Heart left ventricle (tissue), 16 donors: ENCODE measurements at regions not wholly inside any gene's neighbourhood (a gene's known extent, or its start where the extent isn't known, plus 50 kb on each side); places are given as distances from the start of the nearest gene placed in this dataset.

Experiments
- ATAC-seq, 4 donors: fragments of 200-7000 bp; cut with Tn5 transposase; one replicate each; pipeline ENCODE4 v1.9.1; 2020 to 2022; ENCODE audit warnings: moderate library complexity in 4 of 4, mild to moderate bottlenecking in 3 of 4, moderate number of reproducible peaks in 1 of 4
- DNase-seq, 5 donors: peaks; one replicate each; pipeline ENCODE4 v3.0.0-alpha.2; 2020
- H3K27ac ChIP-seq, 12 donors: fragments of 200-600 bp; sonication (generic) in 4 of 12; one replicate each; pipeline versions ENCODE4 v1.5.0 to v1.8.0; 2016 to 2022; ENCODE audit warnings: mild to moderate bottlenecking in 2 of 12
- H3K27me3 ChIP-seq, 9 donors: fragments of 200-600 bp; sonication (generic) in 2 of 9; one replicate each; pipeline versions ENCODE4 v1.5.1 to v1.8.0; 2016 to 2022; ENCODE audit warnings: mild to moderate bottlenecking in 3 of 9
- H3K36me3 ChIP-seq, 9 donors: fragments of 200-600 bp; sonication (generic) in 2 of 9; one replicate each; pipeline versions ENCODE4 v1.5.0 to v1.8.0; 2018 to 2022; ENCODE audit warnings: mild to moderate bottlenecking in 2 of 9
- H3K4me1 ChIP-seq, 12 donors: fragments of 200-600 bp; sonication (generic) in 4 of 12; one replicate each; pipeline versions ENCODE4 v1.5.0 to v1.8.0; 2016 to 2022; ENCODE audit warnings: mild to moderate bottlenecking in 3 of 12
- H3K4me3 ChIP-seq, 12 donors: fragments of 200-600 bp; sonication (generic) in 4 of 12; one replicate each; pipeline versions ENCODE4 v1.5.0 to v1.8.0; 2017 to 2022; ENCODE audit warnings: mild to moderate bottlenecking in 9 of 12, moderate library complexity in 4 of 12
- H3K9me3 ChIP-seq, 12 donors: fragments of 200-600 bp; sonication (generic) in 4 of 12; one replicate each; pipeline versions ENCODE4 v1.5.0 to v1.8.0; 2016 to 2022; ENCODE audit warnings: mild to moderate bottlenecking in 1 of 12
- POLR2A ChIP-seq, 2 donors: fragments of 450-650 bp; IDR thresholded peaks; one replicate each; pipeline ENCODE4 v1.6.1; 2017; ENCODE audit warnings: antibody characterized with exemption in 2 of 2, mild to moderate bottlenecking in 2 of 2, moderate library complexity in 2 of 2
- WGBS, 4 donors: extraction: QIAGEN DNeasy Blood & Tissue Kit in 2 of 4; methylation state at CpG; one replicate each; pipeline versions ENCODE4 v1.1.5 to v1.1.7; 2013 to 2018; 5-methylcytosine and 5-hydroxymethylcytosine counted together
- intact Hi-C, 10 donors: fragments of 100-400 bp; cut with DNase I; formaldehyde crosslinking; loops; one replicate each; pipeline versions ENCODE4 v1.11.1 to v1.14.2; 2022
- TF ChIP-seq, protein P1 (sequence below), 12 donors: fragments of 200-600 bp; sonication (generic) in 4 of 12; IDR thresholded peaks; one replicate each; pipeline versions ENCODE4 v1.5.0 to v1.8.0; 2018 to 2022; ENCODE audit warnings: antibody characterized with exemption in 12 of 12, mild to moderate bottlenecking in 5 of 12
- donor health status: ischemic (EF 13 %, LVEDD 7.1; RV severe dilation, severe dysfunction).
- donor health status: healthy with polysubstance abuse.
- donor health status: DM: no; HTN: yes; CAD: no.
- donor health status: DM: no; HTN: no; CAD: no.
- donor health status: ischemic (EF 25% LVEDD 6.9; RV normal size, moderate dysfunction).
- donor health status: ischemic (EF 25% LVEDD 5.7; RV mildly dilated, moderate dysfunction).
- donor health status: healthy.
- donor health status: DM: yes; HTN: yes; CAD: no.
- donor health status: ischemic (EF 35%, LVEDD 5.7; RV mildly dilated, moderate dysfunction).
- donor health status: nonischemic (EF 11% LVEDD 7.7; RV severe dilation, severe dysfunction).
- donor health status: DM: yes; HTN: yes; CAD: no.
- donor health status: PGD.
- donor health status: ischemic (EF 29% LVEDD 5.4; RV normal size, mild dysfunction).
- donor health status: nonischemic (EF 23%, LVEDD 6.1; RV moderate dilation, normal function).

DNA sequence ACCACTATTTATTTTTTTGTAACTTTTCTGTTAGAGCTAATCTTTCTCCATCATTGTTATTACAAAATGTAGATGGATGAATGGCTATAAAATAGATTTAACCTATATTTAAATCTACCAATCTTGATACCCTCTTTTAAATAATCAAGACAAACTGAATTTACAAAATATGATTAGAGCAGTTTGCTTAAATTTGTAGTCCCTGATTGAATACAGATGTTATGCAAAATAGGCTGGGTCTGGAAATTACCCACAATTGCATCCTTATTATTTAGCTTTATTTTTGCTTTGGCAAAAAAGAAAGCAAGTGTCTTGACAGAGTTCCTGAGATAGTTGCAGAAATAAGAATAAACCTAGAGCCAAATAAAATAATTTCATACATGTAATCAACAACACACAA, 352.8 kb downstream of the KLF12 start:
- Histone ChIP-seq H3K9me3 (no peaks in the 10 kb centered on the region), H3K4me3 (no peak overlapping the region), H3K27ac (no peak overlapping the region), H3K27me3 (no peaks in the 10 kb centered on the region), H3K36me3 (peaks cover 0 to 7% (median 0%) of the 10 kb centered on the region in 9 donors), H3K4me1 (peaks cover 0 to 14% (median 3%) of the 10 kb centered on the region in 12 donors)
- DNase-seq, result no peak
- intact Hi-C loops, result no loop called here
- no peak for ATAC-seq
- TF ChIP-seq, protein P1, sequence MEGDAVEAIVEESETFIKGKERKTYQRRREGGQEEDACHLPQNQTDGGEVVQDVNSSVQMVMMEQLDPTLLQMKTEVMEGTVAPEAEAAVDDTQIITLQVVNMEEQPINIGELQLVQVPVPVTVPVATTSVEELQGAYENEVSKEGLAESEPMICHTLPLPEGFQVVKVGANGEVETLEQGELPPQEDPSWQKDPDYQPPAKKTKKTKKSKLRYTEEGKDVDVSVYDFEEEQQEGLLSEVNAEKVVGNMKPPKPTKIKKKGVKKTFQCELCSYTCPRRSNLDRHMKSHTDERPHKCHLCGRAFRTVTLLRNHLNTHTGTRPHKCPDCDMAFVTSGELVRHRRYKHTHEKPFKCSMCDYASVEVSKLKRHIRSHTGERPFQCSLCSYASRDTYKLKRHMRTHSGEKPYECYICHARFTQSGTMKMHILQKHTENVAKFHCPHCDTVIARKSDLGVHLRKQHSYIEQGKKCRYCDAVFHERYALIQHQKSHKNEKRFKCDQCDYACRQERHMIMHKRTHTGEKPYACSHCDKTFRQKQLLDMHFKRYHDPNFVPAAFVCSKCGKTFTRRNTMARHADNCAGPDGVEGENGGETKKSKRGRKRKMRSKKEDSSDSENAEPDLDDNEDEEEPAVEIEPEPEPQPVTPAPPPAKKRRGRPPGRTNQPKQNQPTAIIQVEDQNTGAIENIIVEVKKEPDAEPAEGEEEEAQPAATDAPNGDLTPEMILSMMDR (IDR thresholded peaks at IDR 0.05), result no peak
- TF ChIP-seq POLR2A (IDR thresholded peaks at IDR 0.05), result no peak

DNA sequence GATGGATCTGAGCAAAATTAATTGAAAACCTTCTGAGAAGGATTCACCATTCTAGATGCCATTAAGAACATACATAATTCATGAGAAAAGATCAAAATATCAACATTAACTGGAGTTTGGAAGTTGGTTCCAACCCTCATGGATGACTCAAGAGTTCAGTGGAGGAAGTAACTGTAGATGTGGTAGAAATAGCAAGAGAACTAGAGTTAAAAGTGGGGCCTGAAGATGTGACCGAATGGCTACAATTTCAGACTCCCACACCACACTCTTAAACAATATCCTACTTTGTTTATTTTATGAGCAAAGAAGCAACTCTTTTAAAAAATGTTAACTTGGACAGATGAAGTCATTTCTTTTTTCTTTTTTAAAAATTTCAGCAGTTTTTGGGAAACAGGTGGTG, 354.3 kb downstream of the KLF12 start:
- Histone ChIP-seq H3K27ac (no peak overlapping the region), H3K9me3 (no peaks in the 10 kb centered on the region), H3K36me3 (peaks cover 0 to 7% (median 0%) of the 10 kb centered on the region in 9 donors), H3K4me1 (peaks cover 0 to 22% (median 4%) of the 10 kb centered on the region in 12 donors), H3K27me3 (no peaks in the 10 kb centered on the region), H3K4me3 (no peak overlapping the region)
- ATAC-seq (no peak), DNase-seq (no peak)
- TF ChIP-seq, protein P1 (IDR thresholded peaks at IDR 0.05), result no peak
- no peak for TF ChIP-seq POLR2A (IDR thresholded peaks at IDR 0.05)
- WGBS, 4 donors, result 83 to 94% (median 90%) methylated on average over 1 of the region's 1 CpG
- intact Hi-C loops, result loop anchor here in 1 of 10 donors (10.0 kb wide), 1 partner anchor 45 kb away; no protein-coding TSS in a partner anchor

DNA sequence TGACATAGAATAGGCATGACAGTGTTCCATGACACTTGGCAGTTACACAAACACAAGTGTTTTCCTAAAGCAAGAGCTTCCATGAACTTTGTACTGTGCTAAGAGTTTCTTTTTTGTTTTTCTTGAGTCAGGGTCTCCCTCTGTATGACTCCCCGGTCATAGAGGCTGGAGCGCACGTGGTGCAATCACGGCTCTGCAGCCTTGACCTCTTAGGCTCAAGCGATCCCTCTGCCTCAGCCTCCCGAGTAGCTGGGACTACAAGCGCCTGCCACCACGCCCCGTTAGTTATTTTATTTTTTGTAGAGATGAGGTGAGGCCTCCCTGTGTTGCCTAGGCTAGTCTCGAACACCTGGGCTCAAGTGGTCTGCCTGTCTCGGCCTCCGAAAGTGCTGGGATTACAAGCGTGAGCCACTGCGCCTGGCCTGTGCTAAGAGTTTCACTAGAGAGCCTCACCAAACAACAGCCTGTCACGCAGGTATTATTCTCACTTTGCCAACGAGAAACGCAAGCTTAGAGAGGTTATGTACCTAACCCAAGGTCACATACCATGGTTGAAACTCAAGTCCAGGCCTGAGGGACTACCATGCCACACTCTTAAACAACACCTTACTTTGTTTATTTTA, 355.9 kb downstream of the KLF12 start:
- Histone ChIP-seq H3K27ac (no peak overlapping the region), H3K9me3 (no peaks in the 10 kb centered on the region), H3K36me3 (peaks cover 0 to 7% (median 0%) of the 10 kb centered on the region in 9 donors), H3K4me1 (peaks cover 0 to 22% (median 4%) of the 10 kb centered on the region in 12 donors), H3K27me3 (no peaks in the 10 kb centered on the region), H3K4me3 (no peak overlapping the region)
- ATAC-seq, result no peak
- TF ChIP-seq, protein P1 (IDR thresholded peaks at IDR 0.05), result no peak
- no peak for TF ChIP-seq POLR2A (IDR thresholded peaks at IDR 0.05)
- intact Hi-C loops, result loop anchor here in 1 of 10 donors (10.0 kb wide), 1 partner anchor 46 kb away; no protein-coding TSS in a partner anchor
- 90 to 94% (median 92%) methylated on average over 16 to 17 of the region's 17 CpGs for WGBS, 4 donors
- no peak for DNase-seq

DNA sequence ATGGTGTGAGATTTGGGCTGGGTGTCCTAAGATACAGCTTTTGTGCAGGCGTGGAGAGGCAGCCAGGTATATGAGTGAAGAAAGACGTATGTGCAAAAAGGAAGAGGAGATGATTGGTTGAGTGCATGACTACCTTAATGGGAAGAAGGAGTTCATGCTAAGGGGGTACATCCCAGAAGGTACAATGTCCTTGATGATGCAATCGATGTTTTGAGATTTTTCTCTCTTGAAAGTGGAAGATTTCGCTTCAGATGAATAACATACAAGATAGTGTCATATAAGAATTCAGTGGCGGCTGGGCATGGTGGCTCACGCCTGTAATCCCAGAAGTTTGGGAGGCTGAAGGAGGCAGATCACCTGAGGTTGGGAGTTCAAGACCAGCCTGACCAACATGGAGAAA, 357.1 kb downstream of the KLF12 start:
- H3K27me3 ChIP-seq, result no peaks in the 10 kb centered on the region
- intact Hi-C loops, result loop anchor here in 1 of 10 donors (10.0 kb wide), 1 partner anchor 48 kb away; no protein-coding TSS in a partner anchor
- no peak overlapping the region for H3K27ac ChIP-seq
- H3K9me3 ChIP-seq, result no peaks in the 10 kb centered on the region
- H3K36me3 ChIP-seq, result peaks cover 0 to 7% (median 0%) of the 10 kb centered on the region in 9 donors
- no peak overlapping the region for H3K4me3 ChIP-seq
- no peak for ATAC-seq
- DNase-seq, result no peak
- 94 to 98% (median 97%) methylated on average over 6 of the region's 6 CpGs for WGBS, 4 donors
- TF ChIP-seq POLR2A (IDR thresholded peaks at IDR 0.05), result no peak
- TF ChIP-seq, protein P1 (IDR thresholded peaks at IDR 0.05), result no peak
- H3K4me1 ChIP-seq, result peaks cover 0 to 15% (median 3%) of the 10 kb centered on the region in 12 donors
